Left ventricle myocardium inferior (tissue), 1 donor: ENCODE measurements at regions not wholly inside any gene's neighbourhood (a gene's known extent, or its start where the extent isn't known, plus 50 kb on each side); places are given as distances from the start of the nearest gene placed in this dataset.

Experiments
- DNase-seq: peaks from one replicate; pipeline ENCODE4 v3.0.0-alpha.2; 2020
- H3K27ac ChIP-seq: fragments of 200-600 bp; replicated peaks from 2 replicates; pipeline ENCODE4 v1.8.0; 2021
- H3K27me3 ChIP-seq: fragments of 200-600 bp; 2 replicates; pipeline ENCODE4 v1.8.0; 2021; ENCODE audit warnings: low read depth
- H3K36me3 ChIP-seq: fragments of 200-600 bp; 2 replicates; pipeline ENCODE4 v1.8.0; 2021
- H3K4me1 ChIP-seq: fragments of 200-600 bp; 2 replicates; pipeline ENCODE4 v1.8.0; 2021
- H3K4me3 ChIP-seq: fragments of 200-600 bp; 2 replicates; pipeline ENCODE4 v1.8.0; 2021; ENCODE audit warnings: mild to moderate bottlenecking, moderate library complexity
- H3K9me3 ChIP-seq: fragments of 200-600 bp; replicated peaks from 2 replicates; pipeline ENCODE4 v1.8.0; 2021
- intact Hi-C: fragments of 100-400 bp; cut with micrococcal nuclease; formaldehyde crosslinking; loops from one replicate; pipeline ENCODE4 v1.11.0; 2022
- TF ChIP-seq, protein P1 (sequence below): fragments of 200-600 bp; IDR thresholded peaks from 2 replicates; pipeline ENCODE4 v1.8.0; 2021; ENCODE audit warnings: antibody characterized with exemption, mild to moderate bottlenecking, borderline replicate concordance
- donor health status: DM: no; HTN: yes; CAD: no; lungs with severe emphysema.

GRCh38 chr14:44135972-44136371 lies 371.1 kb downstream of the FSCB start:
- TF ChIP-seq, protein P1, sequence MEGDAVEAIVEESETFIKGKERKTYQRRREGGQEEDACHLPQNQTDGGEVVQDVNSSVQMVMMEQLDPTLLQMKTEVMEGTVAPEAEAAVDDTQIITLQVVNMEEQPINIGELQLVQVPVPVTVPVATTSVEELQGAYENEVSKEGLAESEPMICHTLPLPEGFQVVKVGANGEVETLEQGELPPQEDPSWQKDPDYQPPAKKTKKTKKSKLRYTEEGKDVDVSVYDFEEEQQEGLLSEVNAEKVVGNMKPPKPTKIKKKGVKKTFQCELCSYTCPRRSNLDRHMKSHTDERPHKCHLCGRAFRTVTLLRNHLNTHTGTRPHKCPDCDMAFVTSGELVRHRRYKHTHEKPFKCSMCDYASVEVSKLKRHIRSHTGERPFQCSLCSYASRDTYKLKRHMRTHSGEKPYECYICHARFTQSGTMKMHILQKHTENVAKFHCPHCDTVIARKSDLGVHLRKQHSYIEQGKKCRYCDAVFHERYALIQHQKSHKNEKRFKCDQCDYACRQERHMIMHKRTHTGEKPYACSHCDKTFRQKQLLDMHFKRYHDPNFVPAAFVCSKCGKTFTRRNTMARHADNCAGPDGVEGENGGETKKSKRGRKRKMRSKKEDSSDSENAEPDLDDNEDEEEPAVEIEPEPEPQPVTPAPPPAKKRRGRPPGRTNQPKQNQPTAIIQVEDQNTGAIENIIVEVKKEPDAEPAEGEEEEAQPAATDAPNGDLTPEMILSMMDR: no peak
- Histone ChIP-seq H3K36me3 (no peaks in the 10 kb centered on the region), H3K4me1 (no peaks in the 10 kb centered on the region), H3K27me3 (no peaks in the 10 kb centered on the region), H3K9me3 (no peaks in the 10 kb centered on the region), H3K27ac (no peak overlapping the region), H3K4me3 (no peak overlapping the region)
- intact Hi-C loops: no loop called here
- no peak for DNase-seq

GRCh38 chr14:44131861-44132260 lies 375.2 kb downstream of the FSCB start:
- intact Hi-C loops: no loop called here
- DNase-seq: no peak
- no peaks in the 10 kb centered on the region for H3K4me1 ChIP-seq
- no peaks in the 10 kb centered on the region for H3K9me3 ChIP-seq
- H3K36me3 ChIP-seq: no peaks in the 10 kb centered on the region
- H3K27me3 ChIP-seq: no peaks in the 10 kb centered on the region
- TF ChIP-seq, protein P1: no peak
- no peak overlapping the region for H3K27ac ChIP-seq
- H3K4me3 ChIP-seq: no peak overlapping the region

DNA sequence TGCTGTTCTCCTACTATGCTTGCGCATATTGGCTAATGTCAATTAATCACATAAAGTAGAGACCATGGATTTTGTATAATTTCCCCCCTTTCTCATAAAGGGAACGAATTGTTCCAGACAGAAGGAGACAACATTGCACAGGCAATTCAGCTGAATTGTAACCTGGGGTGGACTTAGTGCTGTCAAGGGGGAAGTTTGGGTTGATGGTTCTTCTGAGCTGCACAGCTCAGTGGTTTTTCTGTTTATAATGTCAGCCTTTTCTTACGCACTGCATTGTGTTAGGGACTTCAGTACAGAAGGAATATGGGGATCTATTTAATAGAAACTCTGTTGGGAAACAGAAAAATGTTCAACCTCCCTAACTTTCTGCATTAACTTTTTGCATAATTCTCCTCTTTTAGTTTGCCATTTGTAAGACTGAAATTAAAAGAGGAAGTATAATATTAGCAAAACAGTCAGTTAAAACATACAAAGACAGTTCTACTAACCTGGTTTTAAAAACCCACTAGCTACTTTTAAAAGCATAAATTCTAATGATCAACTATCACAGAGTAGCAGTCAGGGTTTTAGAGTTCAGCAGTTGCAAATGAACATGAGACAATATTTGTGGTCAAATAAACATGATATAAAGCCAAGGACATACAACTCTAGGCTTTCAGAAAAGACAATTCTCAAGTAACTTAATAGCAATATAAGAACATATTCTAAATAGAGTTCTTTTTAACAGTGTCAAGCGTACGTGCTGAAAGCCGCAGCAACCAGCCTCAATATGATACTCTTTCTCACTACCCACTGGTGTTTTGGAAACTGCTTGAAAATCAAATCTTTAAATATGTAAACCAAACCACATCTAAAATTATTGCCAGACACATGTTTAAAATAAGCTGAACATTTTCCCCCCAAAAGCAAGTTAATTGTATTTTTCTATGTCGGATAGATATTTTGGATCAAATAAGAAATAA lies 393.0 kb downstream of the FSCB start:
- TF ChIP-seq, protein P1: no peak
- H3K4me3 ChIP-seq: no peak overlapping the region
- no peaks in the 10 kb centered on the region for H3K36me3 ChIP-seq
- H3K27ac ChIP-seq: no peak overlapping the region
- intact Hi-C loops: no loop called here
- H3K9me3 ChIP-seq: peaks cover 22% of the 10 kb centered on the region
- H3K4me1 ChIP-seq: no peaks in the 10 kb centered on the region
- no peaks in the 10 kb centered on the region for H3K27me3 ChIP-seq
- no peak for DNase-seq

- Histone ChIP-seq H3K4me1 (no peaks in the 10 kb centered on the region), H3K9me3 (peaks cover 29% of the 10 kb centered on the region), H3K27me3 (no peaks in the 10 kb centered on the region), H3K36me3 (no peaks in the 10 kb centered on the region), H3K27ac (no peak overlapping the region), H3K4me3 (no peak overlapping the region)
- no peak for DNase-seq
- intact Hi-C loops: no loop called here
- TF ChIP-seq, protein P1: no peak
These were observed 394.2 kb downstream of the FSCB start for GRCh38 chr14:44112774-44113460.

DNA sequence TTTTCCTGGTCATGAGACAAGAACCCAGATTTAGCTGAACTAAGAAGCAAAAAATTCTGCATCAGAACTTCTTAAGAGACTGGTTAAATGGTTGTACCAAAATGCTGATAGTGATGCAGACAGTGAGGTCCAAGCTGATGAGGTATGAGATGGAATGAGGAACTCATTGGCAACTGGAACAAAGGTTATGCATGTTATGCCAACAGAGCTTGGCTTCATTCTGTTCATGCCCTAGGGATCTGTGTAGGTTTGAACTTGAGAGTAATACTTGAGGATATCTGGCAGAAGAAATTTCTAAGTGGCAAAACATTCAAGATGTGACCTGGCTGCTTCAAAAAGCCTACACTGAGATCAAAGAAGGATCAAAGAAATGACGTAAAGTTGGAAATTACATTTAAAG lies 398.0 kb downstream of the FSCB start:
- intact Hi-C loops: no loop called here
- H3K4me1 ChIP-seq: no peaks in the 10 kb centered on the region
- no peak overlapping the region for H3K27ac ChIP-seq
- no peak for DNase-seq
- no peak overlapping the region for H3K4me3 ChIP-seq
- no peaks in the 10 kb centered on the region for H3K27me3 ChIP-seq
- peaks cover 40% of the 10 kb centered on the region for H3K9me3 ChIP-seq
- TF ChIP-seq, protein P1: no peak
- H3K36me3 ChIP-seq: no peaks in the 10 kb centered on the region
